DMS 273 (cell line): ENCODE measurements at regions not wholly inside any gene's neighbourhood (a gene's known extent, or its start where the extent isn't known, plus 50 kb on each side); places are given as distances from the start of the nearest gene placed in this dataset.
"Not testable (repeated sequence)": the region's sequence is repeated elsewhere in the genome, so short reads cannot be mapped to it uniquely, and the experiment has no call there.

ENCODE experiments used
- DNase-seq: peaks from one replicate; lab custom pipeline; 2025; ENCODE audit not compliant: unreplicated experiment; lab: John Stamatoyannopoulos, UW

DNA sequence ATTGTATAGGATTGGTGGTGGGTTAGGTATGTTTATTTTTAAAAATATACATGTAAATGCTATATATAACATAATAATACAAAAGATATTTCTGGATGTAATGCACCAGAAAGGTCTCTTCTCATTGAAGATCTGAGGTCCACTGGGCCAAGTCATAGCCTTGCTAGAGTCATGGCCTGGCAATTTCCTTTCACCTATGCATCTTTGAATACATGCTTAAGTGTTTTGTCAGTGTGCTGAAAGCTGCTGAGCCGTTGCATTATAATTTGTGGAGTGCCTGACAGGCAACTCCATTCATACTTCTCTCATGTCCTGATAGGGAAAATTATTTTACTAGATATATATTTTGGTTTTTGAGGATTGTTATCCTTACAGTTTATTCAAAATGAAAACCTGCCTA lies 410.2 kb upstream of the CT83 start:
- no peak for DNase-seq

GRCh38 chrX:116863029-116863428 lies 400.3 kb upstream of the CT83 start:
- no peak for DNase-seq

- no peak for DNase-seq
These were observed 399.6 kb upstream of the CT83 start for GRCh38 chrX:116862340-116862739.

GRCh38 chrX:116841290-116841689 lies 378.5 kb upstream of the CT83 start:
- DNase-seq, result no peak

DNA sequence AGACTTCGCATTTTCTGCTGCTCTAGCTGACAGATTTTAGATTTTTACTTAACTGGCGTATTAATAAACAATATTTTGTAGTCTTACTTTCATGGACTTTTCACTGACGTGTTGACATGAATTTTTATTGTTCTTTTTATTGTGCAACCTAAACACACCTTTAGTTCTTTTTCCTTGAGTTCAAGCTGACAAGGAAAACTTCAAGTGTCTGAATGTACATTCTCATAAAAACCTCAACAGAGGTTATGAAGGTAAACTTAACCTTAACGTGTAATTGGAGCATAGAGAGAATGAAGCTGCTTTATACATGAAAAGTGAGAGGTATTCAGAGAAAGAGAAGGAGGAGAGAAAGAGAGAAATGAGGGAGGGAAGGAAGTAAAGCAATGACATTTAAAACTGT lies 364.3 kb upstream of the CT83 start:
- DNase-seq, result no peak

- DNase-seq, result no peak
These were observed 362.0 kb upstream of the CT83 start for GRCh38 chrX:116824785-116825184.

DNA sequence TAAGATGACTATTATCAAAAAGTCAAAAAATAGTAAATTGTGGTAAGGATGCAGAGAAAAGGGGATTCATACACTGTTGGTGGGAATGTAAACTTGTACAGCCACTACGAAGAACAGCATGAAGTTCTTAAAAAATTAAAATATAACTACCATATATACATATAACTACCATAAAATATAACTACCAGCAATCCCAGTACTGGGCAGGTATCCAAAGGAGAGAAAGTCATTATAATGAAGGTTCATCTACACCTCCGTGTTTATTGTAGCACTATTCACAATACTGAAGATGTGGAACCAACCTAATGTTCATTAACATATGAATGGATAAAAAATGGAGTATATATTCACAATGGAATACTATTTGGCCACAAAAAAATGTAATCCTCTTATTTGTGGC lies 360.9 kb upstream of the CT83 start:
- DNase-seq, result no peak

- DNase-seq, result no peak
These were observed 343.6 kb upstream of the CT83 start for GRCh38 chrX:116806288-116806802.

GRCh38 chrX:116801943-116802342 lies 339.2 kb upstream of the CT83 start:
- DNase-seq, result no peak

- DNase-seq, result no peak
These were observed 319.1 kb upstream of the CT83 start for GRCh38 chrX:116781926-116782325.

GRCh38 chrX:116757491-116757890 lies 294.7 kb upstream of the CT83 start:
- no peak for DNase-seq

DNA sequence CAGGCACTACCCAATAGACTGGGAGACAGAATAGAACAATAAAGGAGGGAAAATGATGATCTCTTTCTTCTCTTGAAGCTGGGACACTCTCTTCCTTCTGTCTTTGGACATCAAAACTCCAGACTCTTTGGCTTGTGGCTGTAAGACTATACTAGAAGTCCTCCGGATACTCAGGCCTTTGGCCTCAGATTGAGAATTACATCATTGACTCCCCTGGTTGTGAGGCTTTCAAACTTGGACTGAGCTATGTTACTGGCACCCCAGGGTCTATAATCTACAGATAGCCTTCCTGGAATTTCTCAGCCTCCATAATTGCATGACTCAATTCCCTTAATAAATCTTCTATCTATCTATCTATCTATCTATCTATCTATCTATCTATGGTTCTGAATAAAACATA lies 294.2 kb upstream of the CT83 start:
- DNase-seq, result no peak

DNA sequence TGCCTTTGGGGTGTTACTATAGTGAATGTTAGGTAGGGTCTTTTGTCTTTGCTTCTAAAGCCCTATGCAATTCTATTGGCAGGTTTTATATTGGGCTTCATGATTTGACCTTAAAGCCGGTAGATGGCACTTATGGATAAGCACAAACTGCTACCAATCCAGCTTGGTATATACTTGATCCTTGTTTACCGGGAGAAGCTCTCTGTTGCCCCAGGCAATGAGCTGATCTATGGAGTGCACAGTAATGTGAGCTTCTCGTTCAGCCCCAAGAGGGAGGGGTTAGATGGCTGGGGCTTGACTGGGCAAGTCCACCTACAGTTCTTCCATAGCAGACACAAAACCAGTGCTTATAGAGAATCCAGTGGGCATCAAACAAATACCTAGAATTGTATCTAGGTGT lies 287.2 kb upstream of the CT83 start:
- DNase-seq, result no peak

DNA sequence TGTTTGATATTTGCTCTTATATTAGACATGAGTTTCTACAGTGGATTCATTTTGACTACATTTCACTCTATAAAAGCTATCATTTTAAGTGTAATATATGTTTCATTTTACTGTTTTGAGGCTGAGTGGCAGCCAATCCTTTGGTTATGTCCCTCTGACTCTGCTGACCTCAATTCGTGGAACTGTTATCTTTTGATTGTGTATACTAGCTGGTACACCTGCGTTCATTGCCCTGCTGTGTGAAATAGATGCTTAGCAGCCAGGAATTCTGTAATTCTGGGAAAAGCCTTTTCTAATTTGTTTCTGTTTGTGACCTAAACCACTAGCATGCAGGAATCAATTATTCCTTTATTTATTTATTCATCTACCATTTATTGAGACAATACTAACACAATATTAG lies 269.4 kb upstream of the CT83 start:
- DNase-seq, result no peak

GRCh38 chrX:116726806-116727205 lies 264.0 kb upstream of the CT83 start:
- no peak for DNase-seq

DNA sequence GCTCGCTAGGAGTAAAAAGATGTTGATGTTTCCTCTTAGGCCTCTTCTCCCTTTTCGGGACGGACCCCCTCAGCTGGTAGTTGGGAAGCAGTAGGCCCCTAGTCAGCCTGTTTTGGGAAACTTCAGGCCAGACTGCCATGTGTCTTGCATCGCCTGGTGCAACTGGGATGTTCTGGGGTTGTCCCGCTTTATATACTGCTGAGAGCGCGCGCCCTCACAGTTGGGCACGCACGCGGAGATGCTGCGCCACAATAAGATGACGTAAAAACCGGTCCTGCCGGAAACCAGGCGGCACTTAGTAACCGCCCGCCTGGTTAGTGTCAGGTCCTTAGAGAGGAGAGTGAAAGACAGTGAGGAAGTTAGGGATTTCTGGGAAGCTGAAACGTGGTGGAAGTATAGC lies 231.3 kb upstream of the CT83 start:
- DNase-seq, result no peak

GRCh38 chrX:116679544-116679943 lies 216.8 kb upstream of the CT83 start:
- DNase-seq, result not testable (repeated sequence)

- no peak for DNase-seq
These were observed 204.8 kb upstream of the CT83 start for GRCh38 chrX:116667346-116668134.

DNA sequence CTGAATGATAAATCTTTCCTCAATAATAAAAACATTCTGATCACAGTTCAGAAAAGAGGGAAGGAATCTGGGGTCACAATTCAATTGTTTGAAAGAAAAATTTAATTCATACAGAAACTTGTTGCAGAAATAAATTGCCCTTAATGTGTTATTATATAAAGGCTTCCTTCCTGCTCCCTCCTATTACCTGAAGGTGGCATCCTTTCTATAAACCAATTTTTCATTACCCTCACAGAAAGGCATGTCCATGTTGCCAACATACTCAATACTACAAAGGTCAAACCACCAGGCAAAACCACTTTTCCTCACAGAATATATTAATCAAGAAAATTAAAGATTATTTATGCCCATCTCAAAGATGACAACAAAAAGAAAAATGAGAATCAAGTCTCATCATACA lies 194.3 kb upstream of the CT83 start:
- no peak for DNase-seq

DNA sequence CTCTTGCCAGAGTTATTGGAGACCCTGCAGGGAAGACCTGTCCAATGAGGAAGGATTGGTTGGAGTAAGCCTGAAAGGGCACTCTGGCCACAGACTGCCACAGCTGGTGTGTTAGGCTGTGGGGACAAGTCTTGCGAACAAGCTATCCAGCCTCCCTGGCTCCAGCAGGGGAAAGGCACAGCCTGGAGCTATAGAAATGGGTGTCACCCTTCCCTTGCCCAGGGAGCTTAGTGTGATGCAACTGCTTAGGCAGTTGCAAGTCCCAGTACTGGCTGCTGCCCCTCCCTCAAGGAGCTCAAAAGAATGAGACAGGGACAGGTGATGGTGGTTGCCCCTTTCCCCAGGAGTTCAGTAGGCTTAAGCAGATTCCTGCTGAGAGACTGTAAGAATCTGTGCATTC lies 165.7 kb upstream of the CT83 start:
- DNase-seq, result no peak

GRCh38 chrX:116618546-116618945 lies 155.8 kb upstream of the CT83 start:
- DNase-seq, result no peak

- DNase-seq, result no peak
These were observed 145.0 kb upstream of the CT83 start for GRCh38 chrX:116607776-116608175.

DNA sequence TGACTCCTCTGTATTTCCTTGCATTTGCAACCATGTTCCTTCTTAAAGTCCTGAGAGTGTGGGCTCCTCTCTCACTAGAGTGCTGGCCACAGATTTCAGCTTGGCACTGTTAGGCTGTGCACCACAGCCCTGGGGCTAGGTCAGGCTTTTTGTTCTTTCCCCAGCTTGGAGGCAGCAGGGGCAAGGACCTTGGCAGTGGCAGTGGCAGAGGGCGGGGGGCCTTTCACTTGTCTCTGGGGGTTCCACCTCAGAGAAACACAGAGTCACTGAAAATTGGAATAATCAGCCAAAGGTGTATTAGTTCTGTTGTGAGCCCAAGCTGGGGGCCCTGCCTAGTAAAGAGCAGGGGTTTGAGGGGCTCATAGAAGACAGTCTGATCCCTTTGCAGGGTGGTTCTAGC lies 142.8 kb upstream of the CT83 start:
- DNase-seq, result no peak
